ENCODE measurements at regions not wholly inside any gene's neighbourhood (a gene's known extent, or its start where the extent isn't known, plus 50 kb on each side); places are given as distances from the start of the nearest gene placed in this dataset.

GRCh38 chr6:33895296-33895695 lies 91.5 kb upstream of the MLN start:
- H3K27ac ChIP-seq, result no peak overlapping the region
- DNase-seq (ENCODE audit: low spot score in 2 of 2), result no peak
- H3K4me1 ChIP-seq, result peaks cover 0 to 4% of the 10 kb centered on the region in 2 donors

GRCh38 chr6:33894438-33894837 lies 90.6 kb upstream of the MLN start:
- intact Hi-C loops (cut with DNase I; ENCODE audit: low total_unique reads), result no loop called here
- TF ChIP-seq POLR2A (IDR thresholded peaks at IDR 0.05) (no peak), POLR2AphosphoS5 (IDR thresholded peaks at IDR 0.05) (no peak), CTCF (IDR thresholded peaks at IDR 0.05) (no peak)
- DNase-seq (ENCODE audit: low spot score in 2 of 2), result no peak

More at GRCh38 chr6:33895296-33895695, 91.5 kb upstream of the MLN start:
- H3K4me3 ChIP-seq, result no peak overlapping the region
- TF ChIP-seq CTCF (IDR thresholded peaks at IDR 0.05), result no peak
- TF ChIP-seq POLR2A (IDR thresholded peaks at IDR 0.05), result no peak
- no peak for TF ChIP-seq POLR2AphosphoS5 (IDR thresholded peaks at IDR 0.05)
- H3K9me3 ChIP-seq, result no peaks in the 10 kb centered on the region
- H3K27me3 ChIP-seq, result peaks cover 0 to 8% of the 10 kb centered on the region in 2 donors
- no peaks in the 10 kb centered on the region for H3K36me3 ChIP-seq
- intact Hi-C loops (cut with DNase I; ENCODE audit: low total_unique reads), result no loop called here

GRCh38 chr6:33892581-33893346 lies 89.0 kb upstream of the MLN start:
- intact Hi-C loops (cut with DNase I; ENCODE audit: low total_unique reads), result no loop called here
- Histone ChIP-seq H3K36me3 (no peaks in the 10 kb centered on the region), H3K27me3 (peaks cover 0 to 8% of the 10 kb centered on the region in 2 donors), H3K4me3 (no peak overlapping the region), H3K9me3 (no peaks in the 10 kb centered on the region), H3K27ac (no peak overlapping the region), H3K4me1 (peaks cover 0 to 4% of the 10 kb centered on the region in 2 donors)
- no peak for TF ChIP-seq POLR2AphosphoS5 (IDR thresholded peaks at IDR 0.05)
- no peak for TF ChIP-seq CTCF (IDR thresholded peaks at IDR 0.05)
- TF ChIP-seq POLR2A (IDR thresholded peaks at IDR 0.05), result no peak
- DNase-seq (ENCODE audit: low spot score in 2 of 2), result no peak

More at GRCh38 chr6:33894438-33894837, 90.6 kb upstream of the MLN start:
- no peaks in the 10 kb centered on the region for H3K36me3 ChIP-seq
- peaks cover 0 to 4% of the 10 kb centered on the region in 2 donors for H3K4me1 ChIP-seq
- no peak overlapping the region for H3K27ac ChIP-seq
- no peak overlapping the region for H3K4me3 ChIP-seq
- H3K9me3 ChIP-seq, result no peaks in the 10 kb centered on the region
- peaks cover 0 to 8% of the 10 kb centered on the region in 2 donors for H3K27me3 ChIP-seq

- no peak overlapping the region for H3K4me3 ChIP-seq
- intact Hi-C loops (cut with DNase I; ENCODE audit: low total_unique reads), result no loop called here
- H3K9me3 ChIP-seq, result no peaks in the 10 kb centered on the region
- no peak overlapping the region for H3K27ac ChIP-seq
- TF ChIP-seq CTCF (IDR thresholded peaks at IDR 0.05), result no peak
- H3K27me3 ChIP-seq, result peaks cover 0 to 8% of the 10 kb centered on the region in 2 donors
- no peak for DNase-seq (ENCODE audit: low spot score in 2 of 2)
- H3K36me3 ChIP-seq, result no peaks in the 10 kb centered on the region
- no peaks in the 10 kb centered on the region for H3K4me1 ChIP-seq
Measured at GRCh38 chr6:33888664-33889200, 84.9 kb upstream of the MLN start.

- H3K4me1 ChIP-seq, result no peaks in the 10 kb centered on the region
- H3K27me3 ChIP-seq, result peaks cover 0 to 8% of the 10 kb centered on the region in 2 donors
- no peak for TF ChIP-seq CTCF (IDR thresholded peaks at IDR 0.05)
- no peak for TF ChIP-seq POLR2AphosphoS5 (IDR thresholded peaks at IDR 0.05)
- TF ChIP-seq POLR2A (IDR thresholded peaks at IDR 0.05), result no peak
- H3K27ac ChIP-seq, result no peak overlapping the region
- H3K4me3 ChIP-seq, result no peak overlapping the region
- H3K9me3 ChIP-seq, result no peaks in the 10 kb centered on the region
- H3K36me3 ChIP-seq, result no peaks in the 10 kb centered on the region
- intact Hi-C loops (cut with DNase I; ENCODE audit: low total_unique reads), result no loop called here
- DNase-seq (ENCODE audit: low spot score in 2 of 2), result no peak
Measured at GRCh38 chr6:33888183-33888582, 84.4 kb upstream of the MLN start.

All from breast epithelium (tissue), 4 donors.